A673 (cell line): ENCODE measurements at regions not wholly inside any gene's neighbourhood (a gene's known extent, or its start where the extent isn't known, plus 50 kb on each side); places are given as distances from the start of the nearest gene placed in this dataset.

Source experiments
- CTCF ChIP-seq: fragments of 300-800, 200-600 bp; sonication (generic); conservative IDR thresholded peaks from 2 replicates; pipeline ENCODE4 v1.5.1; 2017; ENCODE audit warnings: low read depth, mild to moderate bottlenecking, antibody characterized with exemption, low read length, moderate library complexity, mixed read lengths
- EZH2 ChIP-seq: fragments of 200-600 bp; sonication (generic); IDR thresholded peaks from 2 replicates; pipeline ENCODE4 v1.6.1; 2017; ENCODE audit warnings: borderline replicate concordance, low read depth, mild to moderate bottlenecking, mixed read lengths, antibody characterized with exemption, low read length; ENCODE audit not compliant: poor library complexity, severe bottlenecking

- no peak for TF ChIP-seq CTCF
- no peak for TF ChIP-seq EZH2
Observed at GRCh38 chr10:44261296-44261695, 123.6 kb downstream of the CXCL12 start.
